ENCODE measurements at regions not wholly inside any gene's neighbourhood (a gene's known extent, or its start where the extent isn't known, plus 50 kb on each side); places are given as distances from the start of the nearest gene placed in this dataset.

- Histone ChIP-seq H3K9ac (ENCODE audit: low read length) (no peak overlapping the region), H3K36me3 (ENCODE audit: low read depth, low read length) (no peaks in the 10 kb centered on the region), H3K4me1 (ENCODE audit: insufficient read depth, low read length) (no peaks in the 10 kb centered on the region), H3K4me3 (ENCODE audit: low read length) (no peak overlapping the region), H3K27me3 (ENCODE audit: low read length) (peaks cover 73% of the 10 kb centered on the region), H2AFZ (ENCODE audit: low read length) (no peak overlapping the region), H3K9me3 (ENCODE audit: low read length) (no peaks in the 10 kb centered on the region), H3K4me2 (ENCODE audit: low read length) (no peak overlapping the region), H3K27ac (ENCODE audit: low read length) (no peak overlapping the region), H3K79me2 (ENCODE audit: low read length) (no peaks in the 10 kb centered on the region), H3K9me2 (replicated peaks; ENCODE audit: low read length) (no peaks in the 10 kb centered on the region), H4K20me1 (ENCODE audit: low read length) (no peaks in the 10 kb centered on the region), H3F3A (ENCODE audit: low read length, unreplicated experiment) (no peaks in the 10 kb centered on the region)
- ChIA-PET POLR2A (ENCODE audit: unreplicated experiment) (no interaction called here), CTCF (no interaction called here)
- BruUV-seq (replicated peaks), result no TSS peak
- no peak for DNase-seq
- ATAC-seq, result no peak
- intact Hi-C loops (cut with micrococcal nuclease), result no loop called here
- TF ChIP-seq EZH2phosphoT487 (IDR thresholded peaks at IDR 0.05; ENCODE audit: borderline replicate concordance, low read length) (no peak), CTCF (conservative IDR thresholded peaks at IDR 0.05; ENCODE audit: low read depth, low read length) (no peak), EZH2 (IDR thresholded peaks at IDR 0.05; ENCODE audit: low read length, unreplicated experiment) (no peak)
Observed at GRCh38 chr11:95714843-95715776, 74.5 kb downstream of the FAM76B start.

- no peaks in the 10 kb centered on the region for H3F3A ChIP-seq (ENCODE audit: low read length, unreplicated experiment)
- H2AFZ ChIP-seq (ENCODE audit: low read length), result no peak overlapping the region
- TF ChIP-seq EZH2phosphoT487 (IDR thresholded peaks at IDR 0.05; ENCODE audit: borderline replicate concordance, low read length), result no peak
- TF ChIP-seq EZH2 (IDR thresholded peaks at IDR 0.05; ENCODE audit: low read length, unreplicated experiment), result no peak
- no peak for TF ChIP-seq CTCF (conservative IDR thresholded peaks at IDR 0.05; ENCODE audit: low read depth, low read length)
- no peak overlapping the region for H3K4me3 ChIP-seq (ENCODE audit: low read length)
- H3K4me1 ChIP-seq (ENCODE audit: insufficient read depth, low read length), result no peaks in the 10 kb centered on the region
- DNase-seq (no peak), ATAC-seq (no peak)
- H3K9me3 ChIP-seq (ENCODE audit: low read length), result no peaks in the 10 kb centered on the region
- peaks cover 77% of the 10 kb centered on the region for H3K27me3 ChIP-seq (ENCODE audit: low read length)
- H3K4me2 ChIP-seq (ENCODE audit: low read length), result no peak overlapping the region
- no peaks in the 10 kb centered on the region for H3K9me2 ChIP-seq (replicated peaks; ENCODE audit: low read length)
- intact Hi-C loops (cut with micrococcal nuclease), result no loop called here
- H3K27ac ChIP-seq (ENCODE audit: low read length), result no peak overlapping the region
- H4K20me1 ChIP-seq (ENCODE audit: low read length), result no peaks in the 10 kb centered on the region
- no peak overlapping the region for H3K9ac ChIP-seq (ENCODE audit: low read length)
- H3K79me2 ChIP-seq (ENCODE audit: low read length), result no peaks in the 10 kb centered on the region
- ChIA-PET CTCF (no interaction called here), POLR2A (ENCODE audit: unreplicated experiment) (no interaction called here)
- BruUV-seq (replicated peaks), result no TSS peak
- H3K36me3 ChIP-seq (ENCODE audit: low read depth, low read length), result no peaks in the 10 kb centered on the region
Observed at GRCh38 chr11:95713428-95713827, 76.2 kb downstream of the FAM76B start.

- Histone ChIP-seq H3K27ac (ENCODE audit: low read length) (no peak overlapping the region), H4K20me1 (ENCODE audit: low read length) (no peaks in the 10 kb centered on the region), H2AFZ (ENCODE audit: low read length) (no peak overlapping the region), H3K36me3 (ENCODE audit: low read depth, low read length) (no peaks in the 10 kb centered on the region), H3K27me3 (ENCODE audit: low read length) (peaks cover 78% of the 10 kb centered on the region), H3K9me3 (ENCODE audit: low read length) (no peaks in the 10 kb centered on the region), H3K4me1 (ENCODE audit: insufficient read depth, low read length) (no peaks in the 10 kb centered on the region), H3K79me2 (ENCODE audit: low read length) (no peaks in the 10 kb centered on the region), H3K4me3 (ENCODE audit: low read length) (no peak overlapping the region), H3K9ac (ENCODE audit: low read length) (no peak overlapping the region), H3K9me2 (replicated peaks; ENCODE audit: low read length) (no peaks in the 10 kb centered on the region), H3F3A (ENCODE audit: low read length, unreplicated experiment) (no peaks in the 10 kb centered on the region), H3K4me2 (ENCODE audit: low read length) (no peak overlapping the region)
- TF ChIP-seq EZH2phosphoT487 (IDR thresholded peaks at IDR 0.05; ENCODE audit: borderline replicate concordance, low read length), result no peak
- no peak for TF ChIP-seq CTCF (conservative IDR thresholded peaks at IDR 0.05; ENCODE audit: low read depth, low read length)
- no peak for TF ChIP-seq EZH2 (IDR thresholded peaks at IDR 0.05; ENCODE audit: low read length, unreplicated experiment)
- DNase-seq, result no peak
- BruUV-seq (replicated peaks), result no TSS peak
- ChIA-PET POLR2A (ENCODE audit: unreplicated experiment) (no interaction called here), CTCF (no interaction called here)
- intact Hi-C loops (cut with micrococcal nuclease), result no loop called here
- ATAC-seq, result no peak
Observed at GRCh38 chr11:95711945-95712221, 77.7 kb downstream of the FAM76B start.
